ENCODE measurements at regions not wholly inside any gene's neighbourhood (a gene's known extent, or its start where the extent isn't known, plus 50 kb on each side); places are given as distances from the start of the nearest gene placed in this dataset.
"Not testable (repeated sequence)": the region's sequence is repeated elsewhere in the genome, so short reads cannot be mapped to it uniquely, and the experiment has no call there.

DNA sequence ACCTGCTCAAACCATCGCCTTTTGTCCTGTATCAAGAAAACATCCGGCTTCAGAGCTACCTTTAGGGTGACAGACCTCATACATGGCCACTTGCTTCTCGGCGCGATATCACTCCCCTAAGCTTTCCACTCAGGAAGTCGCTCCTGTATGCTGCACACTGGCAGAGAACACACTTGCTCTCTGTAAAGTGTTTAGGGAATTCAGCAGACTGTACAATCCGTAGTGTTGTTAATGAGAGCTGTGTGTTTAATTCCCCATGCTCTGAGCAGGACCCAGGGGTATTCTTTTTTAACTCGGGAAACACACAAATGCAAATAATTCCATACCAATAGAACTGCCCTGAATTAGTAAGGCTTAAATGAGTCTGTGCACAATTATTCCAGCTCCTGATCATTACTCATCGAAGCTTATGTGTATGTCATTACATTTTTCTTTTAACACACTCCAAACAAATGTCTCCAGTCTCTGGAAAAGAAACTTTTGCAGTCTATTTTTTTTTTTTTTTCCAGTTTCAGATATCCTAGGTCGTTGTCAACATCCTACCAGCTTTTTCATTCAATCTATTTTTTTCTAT is 338.7 kb upstream of the ARID1B start:
- DNase-seq, result no peak

DNA sequence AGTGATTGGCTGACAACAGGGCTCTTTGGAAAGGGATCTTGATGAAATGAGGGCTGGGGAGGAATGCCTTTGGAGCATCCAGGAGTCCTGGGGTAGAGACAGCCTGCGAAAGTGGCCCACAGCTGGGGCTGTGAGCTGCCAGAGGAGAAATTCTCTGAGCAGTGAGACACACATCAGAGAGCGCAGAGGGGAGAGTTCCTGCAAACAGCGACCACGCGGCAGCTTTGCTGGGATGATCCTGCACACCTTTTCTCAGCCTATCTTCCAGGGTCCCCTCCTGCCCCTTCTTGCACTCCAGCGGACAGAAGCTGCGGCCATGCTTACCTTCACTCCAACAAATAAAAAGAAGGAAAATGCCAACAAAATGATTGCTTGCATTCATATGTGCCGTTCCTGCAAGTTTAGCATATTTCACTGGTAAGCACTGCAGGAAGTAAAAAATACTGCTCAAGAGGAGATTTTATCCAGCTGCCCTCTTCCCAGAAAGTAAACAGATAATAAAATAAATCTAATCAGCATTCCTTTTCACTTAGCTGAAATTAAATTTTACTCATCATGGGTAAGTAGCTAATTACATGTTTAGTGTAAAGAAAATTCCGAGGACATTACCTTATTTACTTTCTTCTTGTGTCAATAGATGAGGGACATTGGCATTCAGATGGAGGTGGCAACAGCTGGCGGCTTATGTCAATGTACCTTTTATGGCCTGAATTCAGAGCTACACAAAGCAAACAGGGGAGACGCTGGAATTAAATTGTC is 339.9 kb upstream of the ARID1B start:
- DNase-seq, result no peak

DNA sequence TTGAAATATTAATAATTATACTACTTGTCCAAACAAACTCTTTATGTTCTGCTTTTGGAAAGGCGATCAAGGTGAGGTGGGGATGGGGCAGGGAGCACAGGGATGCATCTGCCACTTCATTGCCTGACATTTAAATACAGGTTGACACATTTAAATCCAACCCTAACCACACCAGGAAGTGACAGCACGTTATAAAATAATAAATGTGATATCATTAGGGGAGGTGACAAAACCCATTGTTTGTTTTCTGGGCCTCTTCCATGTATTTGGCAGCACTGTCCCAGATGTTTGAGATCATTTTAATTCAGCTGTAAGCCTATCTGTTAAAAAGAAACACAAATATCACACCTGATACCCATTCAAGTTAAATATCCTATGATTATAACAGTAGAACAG is 342.4 kb upstream of the ARID1B start:
- no peak for DNase-seq

DNA sequence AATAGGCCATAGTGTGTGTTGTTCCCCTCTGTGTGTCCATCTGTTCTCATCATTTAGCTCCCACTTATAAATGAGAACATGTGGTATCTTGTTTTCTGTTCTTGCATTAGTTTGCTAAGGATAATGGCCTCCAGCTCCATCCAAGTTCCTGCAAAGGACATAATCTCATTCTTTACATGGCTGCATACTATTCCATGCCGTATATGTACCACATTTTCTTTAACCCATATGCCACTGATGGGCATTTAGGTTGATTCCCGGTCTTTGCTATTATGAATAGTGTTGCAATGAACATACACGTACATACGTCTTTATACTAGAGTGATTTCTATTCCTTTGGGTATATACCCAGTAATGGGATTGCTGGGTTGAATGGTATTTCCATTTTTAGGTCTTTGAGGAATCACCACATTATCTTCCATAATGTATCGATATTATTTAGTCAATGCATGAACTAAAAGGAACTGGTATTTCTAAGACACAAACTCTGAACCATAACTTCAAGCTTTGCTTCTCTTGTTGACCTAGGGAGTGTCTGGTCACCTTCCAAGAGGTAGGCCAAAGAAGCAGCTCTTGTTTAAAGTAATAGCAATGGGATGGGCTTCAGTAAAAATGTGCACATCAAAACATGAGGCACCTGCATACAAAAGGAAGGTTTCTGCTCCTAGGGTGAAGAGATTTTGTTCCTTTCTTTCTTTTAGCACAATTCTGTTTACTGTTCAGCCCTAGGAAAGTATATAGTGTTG is 343.0 kb upstream of the ARID1B start:
- peak; percentile 59 for DNase-seq

DNA sequence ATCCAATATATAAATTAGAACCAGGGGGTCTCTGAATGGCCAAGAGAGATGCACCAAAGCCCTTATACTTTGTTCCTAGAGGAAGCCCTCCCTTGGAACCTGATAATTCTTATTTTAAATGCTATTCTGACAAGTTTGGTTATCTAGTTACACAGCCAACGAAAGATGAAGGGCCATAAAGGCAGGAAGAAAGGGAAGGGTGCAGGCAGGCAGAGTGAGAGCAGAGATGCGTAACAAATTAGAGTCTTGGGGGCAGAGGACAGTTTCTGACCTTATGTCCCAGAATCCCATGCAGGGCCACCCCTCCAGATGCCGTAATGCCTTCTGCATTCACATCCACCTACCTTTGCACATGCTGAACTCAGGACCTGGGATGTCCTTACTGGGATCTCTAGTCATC is 344.6 kb upstream of the ARID1B start:
- DNase-seq, result no peak

DNA sequence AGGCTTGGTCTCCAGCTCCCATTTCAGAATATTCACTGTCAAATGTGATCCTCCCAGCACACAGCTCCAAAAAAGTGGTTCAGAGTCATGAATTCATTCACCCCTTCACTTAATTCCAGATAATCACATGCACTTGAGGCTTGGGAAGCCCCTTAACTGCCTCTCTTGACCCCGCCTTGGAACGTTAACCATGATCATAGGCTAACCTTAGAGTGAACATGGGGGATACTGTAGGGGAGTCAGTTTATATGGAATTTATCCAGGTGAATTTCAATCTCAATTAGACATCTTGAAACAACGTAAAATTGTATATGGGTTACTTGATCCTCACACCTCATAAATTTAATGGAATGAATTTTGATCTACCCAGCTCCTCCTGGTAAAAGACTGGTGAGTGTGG is 346.8 kb upstream of the ARID1B start:
- no peak for DNase-seq

DNA sequence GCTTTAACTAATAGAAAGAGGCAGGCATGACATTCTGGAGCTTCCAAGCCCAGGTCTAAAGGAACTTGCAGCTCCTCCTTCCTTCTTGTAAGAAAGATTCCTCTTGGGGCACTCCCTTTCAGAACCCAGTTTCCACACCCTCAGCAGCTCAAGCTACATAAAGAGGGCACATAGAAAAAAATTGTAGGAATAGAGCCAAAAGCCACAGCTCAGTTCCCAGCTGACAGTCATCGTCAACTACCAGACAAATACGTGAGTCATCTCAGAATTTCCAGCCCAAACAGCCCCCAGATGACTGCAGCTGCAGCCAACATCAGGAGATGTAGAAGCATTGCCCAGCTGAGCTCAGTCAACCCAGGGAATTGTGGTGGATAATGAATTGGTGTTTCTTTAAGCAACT is 349.8 kb upstream of the ARID1B start:
- DNase-seq, result no peak

DNA sequence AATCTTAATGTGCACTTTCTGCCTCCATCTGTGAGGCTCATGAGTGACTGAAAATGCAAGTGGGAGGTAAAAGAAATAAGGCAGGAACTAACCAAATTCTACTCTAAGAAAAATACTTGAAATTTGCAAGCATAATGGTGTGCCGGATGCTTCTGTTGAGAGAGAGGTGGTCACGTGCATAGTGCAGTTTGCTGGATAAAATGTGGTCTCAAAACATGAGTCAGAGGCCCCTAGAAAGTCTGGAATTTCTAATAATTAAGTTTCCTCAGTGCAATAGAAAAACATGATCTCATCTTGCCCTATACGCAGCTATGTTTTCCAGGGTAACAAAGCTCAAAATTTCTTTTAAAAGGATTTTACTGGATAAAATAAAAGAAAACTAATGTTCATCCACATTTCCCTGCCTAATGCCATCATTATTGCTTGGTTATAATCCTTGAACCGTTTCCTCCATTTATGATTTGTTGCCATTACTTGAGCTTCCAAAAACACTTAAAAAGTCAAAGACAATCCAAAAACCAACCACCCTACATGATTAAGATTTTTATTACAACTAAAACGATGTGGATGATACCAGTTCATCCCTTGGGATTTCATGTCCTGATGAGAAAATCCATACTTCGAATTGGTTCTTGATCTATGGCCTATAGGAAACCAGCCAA is 351.7 kb upstream of the ARID1B start:
- no peak for DNase-seq

DNA sequence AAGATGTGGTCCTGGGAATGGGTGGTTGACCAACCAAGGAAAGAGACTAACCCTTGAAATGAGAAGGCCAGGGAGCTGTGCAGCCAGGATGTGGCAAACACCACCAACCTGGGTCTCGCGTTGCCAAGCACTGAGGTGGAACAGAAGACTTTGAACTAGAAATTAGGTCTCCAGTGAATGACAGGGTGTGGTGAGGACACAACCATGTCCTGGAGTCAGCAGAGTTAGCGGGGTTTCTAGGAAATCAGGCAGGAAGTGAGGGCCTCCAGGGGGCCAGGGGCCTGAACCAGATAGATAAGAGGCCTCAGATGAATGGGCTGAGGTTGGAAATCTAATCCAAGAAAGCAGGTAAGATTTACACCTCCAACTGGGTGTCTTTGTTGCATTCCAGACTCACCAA is 353.3 kb upstream of the ARID1B start:
- no peak for DNase-seq

DNA sequence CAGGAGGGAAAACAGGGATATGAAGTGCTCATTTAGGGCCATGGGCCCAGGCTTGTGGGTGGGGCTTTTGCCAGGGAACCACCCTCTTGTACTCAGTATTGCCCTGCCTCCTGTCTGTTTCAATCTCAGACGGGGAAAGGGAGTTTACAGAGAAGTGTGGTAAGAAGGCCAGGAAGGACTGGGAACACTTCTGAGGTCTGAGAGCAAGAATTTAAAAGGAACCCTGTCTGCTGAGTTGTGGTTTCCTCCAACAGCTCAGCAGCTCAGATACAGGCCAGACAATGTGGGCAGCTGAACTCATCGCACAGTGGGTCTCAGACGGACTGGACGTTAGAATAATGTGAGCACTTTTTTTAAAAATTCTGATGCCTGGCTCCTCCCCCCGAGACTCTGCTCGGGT is 354.1 kb upstream of the ARID1B start:
- DNase-seq, result no peak

DNA sequence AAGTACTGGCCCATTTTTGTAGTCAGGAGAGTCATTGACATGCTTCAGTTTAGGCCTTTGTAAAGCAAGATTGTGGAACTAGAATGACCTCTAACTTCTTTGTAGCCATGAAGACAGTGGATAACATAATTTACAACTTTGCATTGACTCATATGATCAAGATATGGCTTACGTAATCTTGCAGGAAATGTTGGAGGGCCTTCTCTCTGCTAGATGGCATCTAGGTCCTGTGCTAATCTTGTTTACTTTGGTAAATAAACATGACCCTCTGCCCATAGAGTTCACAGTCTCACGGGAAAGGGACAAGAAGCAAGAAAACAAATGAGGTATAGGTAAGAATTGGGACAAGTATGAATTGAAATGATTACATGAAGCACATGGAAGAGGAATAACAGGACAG is 355.2 kb upstream of the ARID1B start:
- DNase-seq, result no peak

DNA sequence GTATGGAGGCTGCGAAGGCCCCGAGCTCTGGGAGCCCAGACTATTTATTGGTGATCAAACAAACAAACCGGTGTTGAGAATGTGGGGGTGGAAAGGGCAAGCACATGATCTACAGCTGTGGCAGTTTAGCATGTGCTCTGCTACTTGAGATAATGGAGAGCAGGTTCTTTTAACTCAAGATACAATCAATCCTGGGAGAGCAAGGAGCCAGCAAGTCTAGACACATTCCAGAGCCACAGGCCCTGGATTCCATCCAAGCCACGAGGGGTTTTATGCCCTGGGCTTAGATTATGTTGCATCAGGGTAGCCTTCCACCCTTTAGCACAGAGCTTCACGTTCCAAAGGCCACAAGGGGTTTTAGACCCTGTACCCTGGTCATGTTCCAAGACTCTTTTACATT is 355.9 kb upstream of the ARID1B start:
- DNase-seq, result not testable (repeated sequence)

DNA sequence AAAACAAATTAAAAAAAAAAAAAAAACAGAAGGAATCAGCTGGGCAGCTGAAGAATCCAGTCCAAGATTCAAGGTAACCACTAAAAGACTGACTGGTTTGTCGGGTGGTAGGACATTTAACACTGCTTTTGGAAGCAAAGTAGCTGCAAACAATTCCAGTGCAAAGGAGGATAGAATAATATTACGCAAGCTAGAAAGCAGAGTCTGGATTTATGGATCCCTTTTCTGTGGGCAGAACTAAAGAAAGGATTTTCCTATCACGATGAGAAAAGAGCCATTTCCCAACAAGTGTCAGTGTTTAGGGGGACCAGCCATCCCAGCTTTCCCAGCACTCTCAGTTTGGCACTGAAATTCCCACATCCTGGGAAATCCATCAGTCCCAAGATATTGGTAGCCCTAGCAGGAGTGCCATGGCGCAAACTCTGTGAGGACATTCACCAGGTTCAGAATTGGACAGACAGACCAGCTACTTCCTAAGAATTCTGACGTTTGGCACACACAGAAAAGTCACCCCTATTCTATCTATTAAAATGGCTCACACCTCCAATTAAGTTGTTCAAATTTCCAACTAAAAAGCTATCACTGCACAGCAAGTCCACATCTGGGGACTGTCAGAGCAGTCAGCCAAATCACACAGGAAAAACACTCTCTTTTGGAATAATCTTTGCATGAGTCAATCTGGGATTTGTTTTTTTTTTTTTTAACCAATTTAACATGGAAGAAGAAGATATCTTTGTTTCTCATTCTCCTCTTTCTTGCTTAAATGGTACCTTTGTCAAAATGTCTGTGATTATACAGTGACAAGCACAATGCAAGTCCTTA is 356.8 kb upstream of the ARID1B start:
- no peak for DNase-seq

DNA sequence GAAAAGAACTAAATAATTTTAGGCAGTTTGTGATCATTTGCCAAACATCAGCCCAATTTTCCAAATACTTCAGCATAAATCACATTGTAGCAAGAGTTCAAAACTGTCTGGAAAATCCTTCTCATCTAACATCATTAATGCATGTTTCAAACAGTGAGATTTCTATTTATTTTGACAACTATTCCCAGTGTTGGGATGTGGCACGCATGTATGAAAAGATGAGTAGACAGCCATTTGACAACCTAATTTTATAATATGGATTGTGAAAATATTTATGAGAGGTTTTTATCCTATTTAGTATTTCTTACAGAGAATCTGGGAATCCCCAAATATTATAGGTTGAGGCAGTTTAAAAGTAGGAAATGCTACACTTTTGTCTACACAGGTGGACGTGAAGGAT is 357.6 kb upstream of the ARID1B start:
- DNase-seq, result no peak

DNA sequence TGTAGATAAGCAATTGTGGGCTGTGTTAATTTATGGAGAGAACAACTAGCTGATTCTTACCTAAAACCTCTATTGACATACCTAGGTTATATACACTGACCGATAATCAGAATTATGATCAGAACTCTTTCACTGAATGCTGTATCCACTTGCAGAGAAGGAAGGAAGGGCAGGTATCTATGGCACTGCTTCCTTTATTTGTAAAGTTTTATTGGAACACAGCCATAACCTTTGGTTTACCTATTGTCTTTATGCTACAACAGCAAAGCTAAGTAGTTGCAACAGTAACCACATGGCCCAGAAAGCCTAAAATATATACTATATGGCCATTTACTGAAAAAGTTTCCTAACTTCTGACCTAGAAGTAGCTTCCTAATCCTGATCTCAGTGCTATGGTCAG is 358.9 kb upstream of the ARID1B start:
- no peak for DNase-seq

DNA sequence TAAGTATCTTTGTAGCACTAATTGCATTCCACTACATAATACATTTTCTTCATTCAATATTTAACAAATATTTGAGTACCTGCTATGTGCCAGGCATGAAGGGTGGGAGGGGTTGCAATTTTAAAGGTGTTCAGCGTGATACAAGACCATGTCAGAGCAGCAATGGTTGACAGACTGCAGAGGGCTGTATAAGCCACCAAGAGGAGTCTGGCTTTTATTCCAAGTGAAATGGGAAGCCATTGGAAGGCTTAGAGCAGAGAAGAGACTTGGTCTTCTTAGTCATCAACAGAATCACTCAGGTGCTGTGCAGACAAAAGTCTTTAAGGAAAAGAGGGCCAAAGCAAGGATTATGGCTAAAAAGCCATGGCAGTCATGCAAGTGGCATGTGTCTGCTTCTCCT is 360.8 kb upstream of the ARID1B start:
- no peak for DNase-seq

DNA sequence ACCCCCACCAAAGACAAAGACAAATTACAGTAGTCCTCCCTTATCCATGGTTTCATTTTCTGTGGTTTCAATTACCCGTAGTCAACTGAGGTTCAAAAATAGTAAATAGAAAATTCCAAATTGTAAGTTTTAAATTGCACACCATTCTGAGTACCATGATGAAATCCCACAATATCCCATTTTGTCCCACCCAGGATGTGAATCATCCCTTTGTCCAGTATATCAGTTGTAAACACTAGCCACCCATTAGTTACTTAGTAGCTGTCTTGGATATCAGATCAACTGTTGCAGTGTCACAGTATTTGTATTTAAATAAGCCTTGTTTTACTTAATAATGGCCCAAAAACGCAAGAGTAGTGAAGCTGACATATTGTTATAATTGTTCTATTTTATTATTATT is 364.0 kb upstream of the ARID1B start:
- no peak for DNase-seq

DNA sequence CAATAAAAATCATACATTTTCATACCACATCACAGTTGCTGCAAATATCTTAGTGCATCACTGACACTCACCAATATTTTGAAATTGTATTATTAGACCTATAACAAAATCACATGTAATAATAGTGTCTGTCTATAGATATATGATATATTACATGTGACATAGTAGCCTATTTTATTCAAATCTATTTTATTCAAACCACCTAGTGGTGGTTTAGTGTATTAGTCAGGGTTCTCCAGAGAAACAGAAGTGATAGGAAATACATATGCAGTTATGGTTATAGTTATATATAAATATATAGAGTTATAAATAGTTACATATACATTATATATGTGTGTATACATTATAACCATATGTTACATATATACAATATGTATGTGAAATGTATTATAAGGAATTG is 366.5 kb upstream of the ARID1B start:
- no peak for DNase-seq

DNA sequence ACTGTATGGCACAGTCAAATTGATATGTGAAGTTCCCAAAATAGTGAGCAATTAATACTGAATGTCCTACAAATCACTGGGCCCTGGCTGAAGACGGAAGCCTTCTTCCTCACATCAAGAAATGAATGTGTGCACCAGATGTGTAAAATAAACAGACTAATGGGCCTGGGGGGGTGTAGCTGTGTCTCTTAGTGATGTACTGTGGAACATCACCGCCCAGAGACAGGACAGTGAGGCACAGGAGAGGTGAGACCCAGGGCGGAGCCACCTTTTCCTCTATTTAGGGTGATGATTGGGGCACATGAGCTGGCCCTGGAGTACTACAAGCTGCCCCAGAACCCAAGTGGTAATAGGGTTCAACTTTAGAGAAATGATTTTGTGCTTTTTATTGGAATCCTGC is 368.5 kb upstream of the ARID1B start:
- DNase-seq, result no peak

DNA sequence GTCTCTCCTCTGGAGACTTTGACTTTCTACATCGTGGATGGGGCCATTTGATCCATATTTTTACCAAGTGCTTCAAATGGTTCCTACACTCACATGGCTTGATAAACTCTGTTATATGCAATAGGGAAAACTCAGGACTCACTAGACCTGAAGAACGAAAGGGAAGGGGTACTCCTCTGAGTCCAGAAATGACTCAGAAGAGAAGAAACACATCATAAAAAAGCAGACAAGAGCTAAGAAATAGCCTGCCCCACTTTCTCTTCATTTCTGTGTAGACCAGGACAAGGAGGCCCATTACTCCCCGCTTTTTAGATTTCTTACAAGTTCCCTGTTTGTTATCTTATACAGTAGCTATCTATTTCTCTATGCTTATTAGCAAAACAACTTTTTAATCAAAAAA is 369.8 kb upstream of the ARID1B start:
- DNase-seq, result no peak

DNA sequence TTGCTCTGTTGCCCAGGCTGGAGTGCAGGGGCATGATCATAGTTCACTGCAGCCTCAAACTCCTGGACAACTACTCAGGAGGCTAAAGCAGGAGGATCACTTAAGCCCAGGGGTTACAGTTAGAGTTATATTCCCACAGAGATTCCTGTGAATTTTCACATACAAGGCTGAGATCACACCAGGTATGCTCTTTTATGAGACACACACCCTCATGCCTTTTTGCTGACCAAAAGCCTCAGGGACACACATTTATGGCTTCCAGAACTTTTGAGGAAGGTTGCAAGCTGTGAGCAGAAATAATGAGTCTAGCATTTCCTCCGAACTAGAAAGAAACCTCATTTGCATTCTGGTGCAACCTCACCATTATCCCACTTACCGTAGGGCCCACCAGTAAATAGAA is 370.5 kb upstream of the ARID1B start:
- no peak for DNase-seq

DNA sequence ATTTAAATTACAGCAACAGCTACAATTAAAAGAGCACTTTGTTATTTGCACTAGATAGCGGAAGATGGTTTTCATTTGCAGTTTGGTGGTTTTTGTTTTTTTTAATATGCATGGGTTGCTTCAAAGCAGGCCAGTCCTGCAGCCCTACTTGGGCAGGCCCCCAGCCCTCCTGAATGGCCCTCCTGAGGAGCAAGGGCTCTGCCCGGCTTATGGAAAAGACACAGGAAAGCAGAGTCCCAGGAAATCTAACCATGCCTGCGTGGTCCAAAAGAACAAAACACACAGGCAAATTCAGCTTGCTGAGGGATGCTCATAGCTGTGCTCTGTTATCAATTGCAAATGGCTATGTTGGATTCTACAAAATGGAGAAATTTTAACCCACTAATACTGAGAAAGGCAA is 371.1 kb upstream of the ARID1B start:
- DNase-seq, result no peak

DNA sequence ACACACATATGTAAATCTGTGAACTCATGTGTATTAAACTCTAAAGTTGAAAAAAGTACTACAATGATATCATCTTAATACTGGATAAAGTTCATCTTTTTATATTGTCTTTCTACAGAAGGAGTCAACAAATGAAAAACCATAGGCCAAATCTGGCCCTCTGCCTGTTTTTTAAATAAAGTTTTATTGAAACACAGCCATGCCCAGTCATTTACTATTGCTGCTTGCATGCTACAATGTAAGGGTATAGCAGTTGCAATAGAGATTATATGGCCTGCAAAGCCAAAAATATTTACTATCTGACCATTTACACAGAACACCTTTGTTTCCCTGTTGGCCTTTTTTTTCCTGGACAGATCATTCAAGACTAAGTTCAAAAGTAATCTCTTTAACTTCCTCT is 374.6 kb upstream of the ARID1B start:
- no peak for DNase-seq
